HG03342 (cell line): ENCODE measurements at regions not wholly inside any gene's neighbourhood (a gene's known extent, or its start where the extent isn't known, plus 50 kb on each side); places are given as distances from the start of the nearest gene placed in this dataset.

Experiments
- ATAC-seq: cut with Tn5 transposase; IDR thresholded peaks from one replicate; pipeline ENCODE4 v1.9.1; 2021; ENCODE audit warnings: mild to moderate bottlenecking, moderate library complexity; ENCODE audit not compliant: unreplicated experiment

DNA sequence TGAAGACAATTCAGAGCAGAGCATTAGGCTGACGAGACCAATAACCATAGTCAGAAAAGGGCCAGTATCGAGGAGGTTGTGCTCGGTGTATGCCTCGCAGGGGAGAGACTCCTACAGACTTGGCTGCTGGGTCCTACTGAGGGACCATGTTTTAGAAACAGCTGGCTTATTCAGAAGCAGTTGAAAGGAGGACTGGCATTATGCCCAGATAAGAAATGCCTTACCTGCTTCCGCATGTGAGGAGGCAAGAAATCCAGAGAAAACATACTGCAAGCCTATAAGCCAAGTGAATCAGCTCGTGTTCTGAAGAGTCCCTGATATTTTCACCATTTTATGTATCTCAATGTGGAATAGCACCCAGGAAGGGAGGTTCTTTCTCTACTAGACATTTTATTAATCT lies 434.7 kb downstream of the GRB14 start:
- no peak for ATAC-seq

DNA sequence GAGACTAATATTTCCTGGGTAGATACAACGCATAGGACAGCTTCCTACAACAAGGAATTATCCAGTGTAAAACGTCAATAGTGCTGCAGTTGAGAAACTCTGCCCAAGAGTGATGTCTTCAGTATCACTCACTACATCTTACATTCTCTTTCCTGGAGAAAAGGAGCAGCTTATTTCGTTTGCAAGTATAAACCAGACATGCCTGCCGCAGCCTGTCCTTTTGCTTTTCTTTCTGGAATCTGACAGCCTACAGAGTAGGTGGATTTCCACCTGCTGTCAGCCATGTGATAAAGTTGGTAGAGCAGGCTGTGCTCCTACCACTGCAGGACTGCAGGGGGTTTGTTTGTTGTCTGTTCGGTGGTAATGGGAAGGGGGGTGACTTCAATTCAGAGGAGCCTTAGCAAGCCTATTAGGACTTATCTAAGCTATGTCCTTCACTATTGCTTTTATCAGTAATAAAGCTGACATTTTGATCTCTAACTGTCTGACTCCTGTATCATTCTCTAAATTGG lies 439.1 kb downstream of the GRB14 start:
- no peak for ATAC-seq

DNA sequence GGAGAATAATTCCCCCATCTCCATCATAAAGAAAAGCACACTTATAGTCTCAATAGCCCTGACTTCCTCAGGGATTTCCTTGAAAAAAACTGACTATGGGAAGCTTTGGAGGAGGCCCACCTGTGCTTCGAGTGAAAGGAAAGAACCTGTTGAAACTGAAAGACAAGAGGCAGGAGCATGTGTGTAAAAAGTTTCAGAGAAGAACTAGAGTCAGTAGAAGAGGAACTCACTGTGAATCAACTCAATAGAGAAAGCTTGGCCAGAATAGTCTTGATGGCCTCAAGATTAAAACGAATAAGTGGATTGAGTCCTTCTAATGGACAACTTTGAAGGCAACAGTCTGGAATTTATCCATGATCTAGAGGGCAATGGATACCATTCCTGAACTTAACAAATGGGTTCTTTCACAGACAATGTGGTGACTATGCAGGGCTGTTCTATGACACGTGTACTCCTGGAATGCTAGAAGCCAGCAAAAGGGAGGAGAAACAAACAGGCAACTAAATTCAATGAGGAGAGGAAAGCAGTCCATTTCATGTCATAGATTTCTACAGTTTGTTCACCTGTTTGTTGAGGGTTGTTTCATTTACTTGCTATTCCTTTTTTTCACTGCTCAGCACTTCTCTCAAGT lies 442.3 kb downstream of the GRB14 start:
- ATAC-seq, result no peak

DNA sequence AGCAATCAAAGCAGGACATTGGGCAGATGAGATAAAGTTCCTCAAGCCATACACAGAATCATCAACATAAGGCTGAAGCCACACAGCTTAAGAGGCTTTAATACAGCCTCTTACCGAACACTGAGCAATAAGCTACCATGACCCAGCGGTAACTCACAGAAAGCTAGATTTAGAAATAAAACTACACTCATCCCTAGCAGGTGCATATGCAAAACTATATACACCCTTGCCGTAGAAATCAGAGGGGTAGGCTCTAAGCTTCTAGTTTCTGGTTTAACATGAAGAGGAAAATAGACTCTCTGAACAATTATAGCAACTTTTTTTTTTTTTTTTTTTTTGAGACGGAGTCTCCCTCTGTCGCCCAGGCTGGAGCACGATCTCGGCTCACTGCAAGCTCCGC lies 428.8 kb upstream of the FIGN start:
- ATAC-seq, result no peak

DNA sequence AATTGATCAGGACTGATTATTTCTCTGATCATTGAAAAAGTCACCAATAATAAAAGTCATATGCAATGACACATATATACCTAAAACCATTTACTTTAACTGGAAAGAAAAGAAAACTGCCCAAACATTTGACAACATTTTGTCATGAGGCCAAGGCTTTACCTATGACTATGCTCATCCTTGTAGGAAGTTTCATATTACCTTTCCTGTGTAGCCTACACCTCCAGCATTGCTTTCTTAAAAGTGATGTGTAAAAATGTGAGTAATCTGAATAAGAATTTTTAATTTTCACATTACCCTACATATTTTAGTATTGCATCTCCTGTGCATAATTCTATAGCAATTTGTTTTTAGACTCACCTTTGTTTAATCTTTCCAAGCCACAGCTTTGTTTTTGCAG lies 419.8 kb upstream of the FIGN start:
- ATAC-seq, result no peak

DNA sequence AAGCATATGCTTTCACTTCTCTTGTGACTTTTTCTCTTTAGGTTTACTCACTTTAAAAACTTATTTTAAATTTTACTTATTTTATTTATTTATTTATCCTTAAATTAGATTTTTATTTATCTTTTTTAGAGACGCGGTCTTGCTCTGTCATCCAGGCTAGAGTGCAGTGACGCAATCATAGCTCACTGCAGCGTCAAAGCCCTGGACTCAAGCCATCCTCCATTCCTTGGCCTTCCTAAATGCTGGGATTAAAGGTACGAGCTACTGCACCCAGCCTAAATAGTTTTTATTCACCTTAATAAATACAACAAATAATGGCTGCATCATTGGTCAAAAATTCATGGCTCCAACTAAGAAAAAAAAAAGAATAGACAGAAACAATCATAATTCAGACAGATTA lies 415.7 kb upstream of the FIGN start:
- ATAC-seq, result no peak

DNA sequence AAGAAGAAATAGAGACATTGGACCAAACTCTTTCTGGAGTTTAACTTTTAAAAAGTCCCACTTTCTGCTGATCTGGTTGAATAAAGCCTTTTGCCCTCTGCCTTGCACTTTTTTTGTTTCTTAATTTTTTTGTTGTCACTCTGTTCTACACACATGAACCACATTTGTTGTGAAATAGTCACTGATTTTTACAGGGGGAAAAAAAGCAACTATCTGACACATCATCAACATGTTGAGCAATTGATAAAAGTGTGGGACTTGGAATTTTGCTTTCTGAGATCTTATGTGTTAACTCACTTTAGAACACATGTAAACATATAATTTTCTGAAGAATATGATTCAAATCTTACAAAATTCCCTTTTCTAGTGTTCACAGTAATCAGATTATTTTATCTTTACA lies 414.8 kb upstream of the FIGN start:
- no peak for ATAC-seq

DNA sequence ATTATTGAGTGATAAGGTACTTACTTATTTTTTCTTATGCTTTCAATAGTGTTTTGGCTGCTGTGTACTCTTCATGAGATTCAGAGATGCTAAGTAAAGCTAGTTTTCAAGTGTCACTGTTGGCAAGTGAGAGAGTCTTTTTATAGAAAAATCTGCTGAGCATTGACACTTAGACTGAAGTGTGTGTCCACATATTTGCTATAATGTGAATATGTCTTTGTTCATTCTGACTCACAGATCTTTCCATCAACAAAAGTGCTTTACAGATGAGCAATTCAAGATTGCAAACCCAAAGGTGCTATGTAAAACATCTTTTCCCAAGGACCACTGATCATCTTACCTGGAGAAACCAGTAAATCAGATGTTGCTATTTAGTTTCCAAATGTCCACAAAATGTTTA lies 410.6 kb upstream of the FIGN start:
- no peak for ATAC-seq

DNA sequence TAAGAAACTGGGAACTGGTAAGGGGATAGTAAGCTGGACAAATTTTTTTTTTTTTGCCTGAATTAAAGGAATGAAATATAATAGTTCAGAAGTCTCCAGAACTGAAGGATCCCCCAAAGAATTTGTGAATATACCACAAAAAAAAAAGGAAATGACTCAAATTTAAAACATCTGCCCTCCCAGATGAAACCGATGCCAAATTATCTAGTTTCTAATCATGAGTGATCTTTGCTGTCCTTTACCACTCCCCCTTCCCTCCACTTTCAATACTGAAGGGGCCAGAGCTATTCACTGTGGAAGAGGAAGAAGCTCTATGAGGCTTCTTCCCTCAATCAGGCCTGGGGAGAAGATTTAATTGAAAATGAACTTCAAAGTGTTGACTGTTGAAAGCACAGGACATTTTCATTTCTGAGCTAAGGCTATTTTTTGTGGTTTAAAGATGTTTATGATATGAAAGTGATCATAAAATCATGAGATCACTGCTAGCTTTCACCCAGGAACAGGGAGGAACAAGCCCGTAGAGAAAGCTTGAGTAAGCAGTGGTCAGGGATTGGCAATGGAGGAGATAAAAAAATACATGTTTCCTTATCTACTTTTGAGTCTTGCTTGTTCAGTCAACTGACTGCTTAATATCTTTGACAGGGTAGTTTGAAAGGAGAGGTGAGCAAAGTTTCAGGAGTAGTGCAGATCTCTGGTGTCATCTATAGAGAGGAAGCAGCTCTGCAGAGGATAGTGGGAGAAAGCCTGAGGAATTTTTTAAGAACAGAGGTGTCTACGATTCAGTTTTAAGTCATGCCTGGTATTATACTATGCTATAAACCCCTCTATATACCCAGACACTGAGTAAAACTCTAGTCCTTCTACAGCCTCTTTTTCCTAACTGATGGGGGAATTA lies 409.5 kb upstream of the FIGN start:
- no peak for ATAC-seq

DNA sequence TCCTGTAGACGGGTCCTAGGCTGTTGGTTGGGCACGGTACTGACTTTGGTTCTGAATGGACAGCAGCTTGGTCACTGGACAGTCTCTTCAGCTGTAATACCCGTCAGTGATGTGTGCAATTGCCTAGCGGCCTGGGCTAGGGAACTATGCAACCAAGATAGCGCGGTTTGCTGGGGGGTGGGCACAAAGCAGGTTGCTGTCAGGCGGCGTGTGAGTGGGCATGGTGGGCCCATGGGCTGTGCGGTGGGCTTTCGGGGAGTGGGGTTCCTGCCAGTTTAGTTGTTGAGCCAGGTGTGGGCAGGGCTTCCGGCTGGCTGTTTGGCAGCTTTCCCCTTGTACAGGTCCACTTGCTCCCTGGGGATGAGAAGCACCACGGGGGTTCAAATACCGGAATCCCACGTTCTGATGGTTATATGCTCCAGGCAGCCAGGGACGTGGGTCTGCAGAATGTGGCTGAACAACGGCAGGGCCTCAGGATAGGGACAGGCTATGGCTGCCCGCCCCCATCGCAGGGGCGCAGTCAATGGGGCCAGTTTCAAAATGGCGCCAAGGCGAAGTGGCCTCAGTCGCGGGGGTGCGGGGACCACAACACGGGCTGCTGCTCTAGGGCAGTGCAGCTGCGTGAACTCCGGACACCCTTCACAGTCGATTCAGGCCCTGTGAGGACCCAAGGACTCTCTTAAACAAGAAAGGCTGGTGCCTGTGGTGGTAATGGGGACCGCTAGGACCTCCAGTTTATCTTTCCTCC lies 407.5 kb upstream of the FIGN start:
- no peak for ATAC-seq

DNA sequence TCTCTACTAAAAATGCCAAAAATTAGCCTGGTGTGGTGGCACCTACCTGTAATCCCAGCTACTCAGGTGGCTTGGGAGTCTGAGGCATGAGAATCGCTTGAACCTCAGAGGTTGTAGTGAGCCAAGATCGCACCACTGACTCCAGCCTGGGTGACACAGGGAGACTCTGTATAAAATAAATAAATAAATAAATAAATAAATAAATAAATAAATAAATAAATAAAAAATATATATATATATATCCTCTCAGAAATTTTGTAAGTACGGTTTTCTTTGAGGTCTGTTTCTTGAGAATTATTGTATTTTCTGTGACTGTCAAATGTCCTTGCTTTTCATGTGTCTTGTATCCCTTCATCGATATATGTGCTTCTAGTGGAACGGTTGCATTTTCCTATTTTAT lies 406.9 kb upstream of the FIGN start:
- ATAC-seq, result no peak

DNA sequence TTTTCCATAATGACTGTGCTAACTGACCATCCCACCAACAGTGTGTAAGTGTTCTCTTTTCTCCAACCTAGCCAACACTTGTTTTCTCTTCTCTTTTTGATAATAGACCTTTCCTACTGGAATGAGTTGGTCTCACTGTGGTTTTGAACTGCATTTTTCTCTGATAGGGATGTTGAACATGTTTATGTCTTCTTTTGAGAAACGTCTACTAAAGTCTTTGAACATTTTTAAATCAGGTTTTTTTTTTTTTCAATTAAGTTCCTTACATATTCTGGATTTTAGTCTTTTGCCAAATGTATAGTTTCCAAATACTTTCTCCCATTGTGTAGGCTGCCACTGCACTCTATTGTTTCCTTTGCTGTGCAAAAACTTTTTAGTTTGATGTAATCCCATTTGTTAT lies 405.5 kb upstream of the FIGN start:
- ATAC-seq, result no peak

DNA sequence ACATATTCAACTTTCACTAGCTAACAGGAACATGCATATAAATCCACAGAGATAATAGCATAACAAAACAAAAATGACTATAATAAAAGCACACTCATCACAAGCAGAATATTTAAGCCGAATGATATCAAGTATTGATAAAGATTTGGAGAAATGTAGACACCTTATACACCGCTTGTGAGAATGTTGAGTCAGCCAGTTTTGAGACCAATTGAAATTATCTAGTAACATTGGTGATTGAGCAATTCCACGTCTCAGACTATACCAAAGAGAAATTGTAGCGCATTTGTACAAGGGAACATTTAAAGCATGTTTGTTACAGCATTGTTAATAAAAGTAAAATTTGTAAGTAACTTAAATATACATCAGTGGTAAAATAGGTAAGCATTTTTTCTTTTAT lies 402.9 kb upstream of the FIGN start:
- ATAC-seq, result no peak

DNA sequence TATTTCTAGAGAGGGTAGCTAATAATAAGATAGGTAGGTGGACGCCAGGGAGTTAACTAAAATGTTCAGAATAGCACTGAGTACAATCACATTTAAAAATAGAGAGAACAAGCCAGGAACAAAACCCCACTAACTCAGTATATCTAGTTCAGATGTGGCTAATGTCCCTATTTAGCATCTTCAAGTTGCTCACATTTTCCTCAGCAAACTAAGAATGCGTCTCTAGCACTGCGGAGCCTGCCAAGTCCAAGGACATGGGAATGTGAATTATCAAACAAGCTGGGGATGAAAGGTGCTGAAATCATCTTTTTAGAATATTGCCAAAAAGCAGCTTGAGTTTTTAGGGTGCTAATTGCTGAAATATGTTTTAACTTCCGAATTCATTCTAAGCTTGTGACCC lies 398.5 kb upstream of the FIGN start:
- ATAC-seq, result no peak

DNA sequence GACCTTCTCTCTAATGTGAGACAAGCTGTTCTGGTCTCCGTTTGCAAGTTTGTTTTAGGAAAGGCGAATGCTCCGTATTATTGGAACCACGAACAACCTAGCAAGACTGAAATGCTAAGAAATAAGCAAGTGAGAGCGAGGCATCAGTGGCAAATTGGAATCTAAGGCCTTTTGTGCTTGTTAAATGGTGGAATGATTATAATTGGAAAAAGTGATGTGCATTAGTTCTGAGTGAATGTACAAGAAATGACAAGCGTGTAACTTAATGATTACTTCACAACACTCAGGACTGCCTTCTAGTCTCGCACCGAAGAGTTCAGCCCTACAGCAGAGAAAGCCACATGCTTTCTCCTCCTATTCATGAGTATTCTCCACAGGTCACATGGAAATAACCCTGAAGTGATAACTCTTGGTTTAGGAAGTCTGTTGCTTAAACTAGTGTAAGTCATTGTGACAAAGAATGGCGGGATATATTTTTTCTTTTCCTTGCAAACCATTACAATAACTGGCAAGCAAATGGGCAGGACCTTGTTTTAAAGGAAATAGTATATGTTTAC lies 392.2 kb upstream of the FIGN start:
- no peak for ATAC-seq

DNA sequence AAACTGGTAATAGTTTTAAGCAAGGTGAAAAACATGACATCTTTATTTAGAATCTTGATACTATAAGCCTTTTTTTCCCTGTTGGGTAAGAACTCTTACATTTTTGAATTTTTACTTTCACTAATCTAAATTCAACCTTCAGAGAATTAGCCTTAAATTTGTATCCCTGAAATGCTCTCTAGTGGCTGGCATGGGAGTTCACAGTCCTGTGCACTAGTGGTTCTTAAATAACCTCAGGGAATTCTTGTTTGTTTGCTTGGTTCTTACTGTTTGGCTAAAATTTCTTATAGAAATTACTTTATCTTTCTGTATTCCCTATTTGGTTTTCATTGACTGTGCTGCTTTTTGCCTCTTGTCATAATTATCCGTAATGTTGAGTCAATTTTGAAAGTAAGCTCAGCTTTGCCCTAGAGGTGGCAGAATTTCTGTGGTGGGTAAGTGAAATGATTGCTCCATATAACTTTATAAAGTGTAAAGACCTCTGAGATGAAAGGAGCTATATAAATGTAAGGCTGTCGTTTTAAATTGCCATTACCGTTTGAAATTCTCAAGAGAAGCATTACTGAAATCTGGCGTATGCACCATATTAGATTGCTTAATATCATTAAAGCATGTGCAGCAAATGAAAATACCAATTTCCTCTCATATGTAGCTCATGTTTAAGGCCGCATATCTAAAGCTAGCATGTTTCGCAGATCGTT lies 391.3 kb upstream of the FIGN start:
- ATAC-seq, result no peak

DNA sequence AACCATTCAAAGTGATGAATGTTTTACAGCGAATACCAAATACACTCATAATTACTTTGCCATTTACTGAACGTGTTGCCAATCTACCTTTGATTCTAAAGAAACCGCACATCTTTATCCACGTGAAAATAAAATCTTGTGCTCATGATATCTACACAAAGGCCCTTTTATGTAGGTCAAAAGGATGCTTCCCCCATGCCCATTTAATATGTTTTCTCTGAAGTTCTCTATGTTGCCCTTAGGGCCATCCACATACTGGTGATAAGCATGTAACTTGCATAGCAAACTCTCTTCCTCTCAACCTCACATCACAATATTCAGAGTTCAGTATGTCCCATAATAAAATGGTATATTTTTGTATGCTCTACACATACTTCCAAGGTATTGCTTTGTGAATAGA lies 380.0 kb upstream of the FIGN start:
- ATAC-seq, result no peak

DNA sequence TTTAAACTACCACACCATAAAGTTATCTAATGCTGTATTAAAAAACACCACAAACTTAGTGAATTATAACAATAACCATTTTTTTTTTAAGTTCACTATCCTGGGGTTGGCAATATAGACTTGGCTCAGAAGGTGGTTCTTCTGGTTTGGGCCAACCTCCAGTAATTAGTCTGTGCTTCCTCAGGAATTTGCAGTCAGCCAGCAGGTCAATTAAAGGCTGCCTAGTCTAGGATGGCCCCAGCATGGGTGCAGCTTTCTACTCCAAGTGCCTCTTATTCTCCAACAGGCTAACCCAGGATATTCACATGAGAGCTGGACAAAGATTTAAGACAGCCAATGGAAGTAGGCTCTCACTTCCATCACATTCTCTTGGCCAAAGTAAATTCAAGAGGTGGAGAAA lies 379.1 kb upstream of the FIGN start:
- ATAC-seq, result no peak

DNA sequence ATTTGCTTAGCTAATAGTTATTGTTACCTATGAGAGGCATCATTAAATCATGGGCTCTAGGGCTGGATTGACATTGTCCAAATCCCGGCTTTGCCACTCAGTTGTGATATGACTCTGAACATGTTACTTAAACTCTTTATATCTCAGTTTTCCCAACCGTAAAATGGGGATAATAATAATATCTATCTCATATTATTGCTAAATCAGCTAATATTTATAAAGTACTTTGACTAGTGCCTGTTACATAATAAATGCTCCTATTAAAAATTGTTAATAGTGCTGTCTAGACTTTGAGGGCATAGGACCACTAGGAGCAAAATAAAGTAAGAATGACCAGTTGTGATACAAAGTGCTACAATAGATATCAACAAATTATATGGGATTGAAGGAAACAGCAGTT lies 376.3 kb upstream of the FIGN start:
- ATAC-seq, result no peak

DNA sequence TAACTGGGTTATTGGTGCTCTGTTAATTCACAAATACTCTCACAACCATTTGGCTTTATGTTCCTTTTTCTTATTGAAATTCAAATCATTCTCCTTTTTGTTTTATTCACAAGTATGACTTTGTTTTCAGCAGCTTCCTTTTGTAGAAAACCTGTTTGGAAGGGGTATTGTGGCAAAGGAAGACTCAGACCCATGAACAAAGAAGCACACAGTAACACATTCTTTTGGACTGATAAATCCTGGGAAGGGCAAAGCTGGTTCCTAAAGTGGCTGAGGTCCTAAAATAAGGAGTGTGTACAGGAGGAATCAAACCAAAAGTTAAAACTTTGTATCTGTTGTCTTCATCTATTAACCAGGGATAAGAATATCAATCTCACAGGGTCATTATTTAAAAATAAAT lies 374.7 kb upstream of the FIGN start:
- ATAC-seq, result no peak

DNA sequence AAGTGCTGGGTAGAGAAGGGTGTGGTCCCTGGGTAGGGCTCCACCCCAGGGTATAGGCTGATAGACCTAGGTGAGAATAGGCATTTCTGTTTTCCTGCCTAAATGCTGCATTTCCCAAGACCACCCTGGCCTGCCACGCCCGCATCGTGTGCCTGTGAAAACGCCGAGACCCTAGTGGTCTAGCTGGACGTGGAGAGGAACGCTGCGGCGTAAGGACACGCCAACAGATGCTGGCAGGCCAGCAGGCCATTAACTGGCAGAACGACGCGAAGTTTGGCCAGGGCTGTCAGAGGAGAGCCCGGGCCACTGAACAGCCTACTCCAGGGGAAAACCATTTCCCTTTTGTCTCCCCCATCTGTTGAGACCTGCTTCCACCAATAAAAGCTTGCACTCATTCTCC lies 373.2 kb upstream of the FIGN start:
- ATAC-seq, result no peak
